Esophagus squamous epithelium (tissue), 5 donors: ENCODE measurements at regions not wholly inside any gene's neighbourhood (a gene's known extent, or its start where the extent isn't known, plus 50 kb on each side); places are given as distances from the start of the nearest gene placed in this dataset.

Experiments used
- DNase-seq: peaks from one replicate; lab custom pipeline; 2025; lab: John Stamatoyannopoulos, UW
- H3K27ac ChIP-seq, 4 donors: fragments of 200-600 bp; sonication (generic); one replicate each; pipeline ENCODE4 v1.5.1; 2016 to 2019; ENCODE audit warnings: mild to moderate bottlenecking in 1 of 4
- H3K27me3 ChIP-seq, 4 donors: fragments of 200-600 bp; sonication (generic); 1 replicate in 3 of 4; 2 replicates in 1 of 4; pipeline versions ENCODE4 v1.5.1 to v1.6.0; 2017 to 2021; ENCODE audit warnings: antibody characterized with exemption in 1 of 4
- H3K36me3 ChIP-seq, 3 donors: fragments of 200-600 bp; sonication (generic); one replicate each; pipeline ENCODE4 v1.5.1; 2016 to 2019
- H3K4me1 ChIP-seq, 3 donors: fragments of 200-600 bp; sonication (generic); one replicate each; pipeline ENCODE4 v1.5.1; 2017 to 2019
- H3K4me3 ChIP-seq, 4 donors: fragments of 200-600 bp; sonication (generic); 1 replicate in 3 of 4; 2 replicates in 1 of 4; pipeline ENCODE4 v1.5.1; 2016 to 2019; ENCODE audit warnings: mild to moderate bottlenecking in 2 of 4, moderate library complexity in 1 of 4
- H3K9me3 ChIP-seq, 3 donors: fragments of 200-600 bp; sonication (generic); one replicate each; pipeline ENCODE4 v1.5.1; 2016 to 2019
- POLR2A ChIP-seq, 4 donors: fragments of 450-650 bp; IDR thresholded peaks; one replicate each; pipeline ENCODE4 v1.6.1; 2017; ENCODE audit warnings: antibody characterized with exemption in 4 of 4, mild to moderate bottlenecking in 4 of 4, moderate library complexity in 3 of 4
- WGBS, 2 donors: methylation state at CpG; one replicate each; pipeline ENCODE4 v1.1.5; 2018; 5-methylcytosine and 5-hydroxymethylcytosine counted together
- intact Hi-C: fragments of 100-400 bp; cut with DNase I; formaldehyde crosslinking; loops from one replicate; pipeline ENCODE4 v1.15.0; 2022
- TF ChIP-seq, protein P1 (sequence below), 6 experiments: fragments of 450-650 bp in 4 of 6; fragments of 200-600 bp in 2 of 6; sonication (generic) in 2 of 6; IDR thresholded peaks; one replicate each; pipeline ENCODE4 v1.5.1; 2016 to 2019; ENCODE audit warnings: antibody characterized with exemption in 6 of 6, mild to moderate bottlenecking in 4 of 6, moderate library complexity in 4 of 6
- donor health status: DM: yes; HTN: yes; CAD: no.

GRCh38 chr7:32381024-32381601 lies 109.1 kb downstream of the LSM5 start:
- Histone ChIP-seq H3K9me3 (no peaks in the 10 kb centered on the region), H3K36me3 (no peaks in the 10 kb centered on the region), H3K4me3 (no peak overlapping the region), H3K4me1 (no peaks in the 10 kb centered on the region), H3K27ac (no peak overlapping the region), H3K27me3 (peaks cover 0 to 9% (median 0%) of the 10 kb centered on the region in 4 donors)
- no peak for DNase-seq
- intact Hi-C loops, result no loop called here
- TF ChIP-seq POLR2A (IDR thresholded peaks at IDR 0.05), result no peak
- TF ChIP-seq, protein P1, sequence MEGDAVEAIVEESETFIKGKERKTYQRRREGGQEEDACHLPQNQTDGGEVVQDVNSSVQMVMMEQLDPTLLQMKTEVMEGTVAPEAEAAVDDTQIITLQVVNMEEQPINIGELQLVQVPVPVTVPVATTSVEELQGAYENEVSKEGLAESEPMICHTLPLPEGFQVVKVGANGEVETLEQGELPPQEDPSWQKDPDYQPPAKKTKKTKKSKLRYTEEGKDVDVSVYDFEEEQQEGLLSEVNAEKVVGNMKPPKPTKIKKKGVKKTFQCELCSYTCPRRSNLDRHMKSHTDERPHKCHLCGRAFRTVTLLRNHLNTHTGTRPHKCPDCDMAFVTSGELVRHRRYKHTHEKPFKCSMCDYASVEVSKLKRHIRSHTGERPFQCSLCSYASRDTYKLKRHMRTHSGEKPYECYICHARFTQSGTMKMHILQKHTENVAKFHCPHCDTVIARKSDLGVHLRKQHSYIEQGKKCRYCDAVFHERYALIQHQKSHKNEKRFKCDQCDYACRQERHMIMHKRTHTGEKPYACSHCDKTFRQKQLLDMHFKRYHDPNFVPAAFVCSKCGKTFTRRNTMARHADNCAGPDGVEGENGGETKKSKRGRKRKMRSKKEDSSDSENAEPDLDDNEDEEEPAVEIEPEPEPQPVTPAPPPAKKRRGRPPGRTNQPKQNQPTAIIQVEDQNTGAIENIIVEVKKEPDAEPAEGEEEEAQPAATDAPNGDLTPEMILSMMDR (IDR thresholded peaks at IDR 0.05), result no peak
- WGBS, 2 donors, result 78 to 88% methylated on average over 3 of the region's 4 CpGs

DNA sequence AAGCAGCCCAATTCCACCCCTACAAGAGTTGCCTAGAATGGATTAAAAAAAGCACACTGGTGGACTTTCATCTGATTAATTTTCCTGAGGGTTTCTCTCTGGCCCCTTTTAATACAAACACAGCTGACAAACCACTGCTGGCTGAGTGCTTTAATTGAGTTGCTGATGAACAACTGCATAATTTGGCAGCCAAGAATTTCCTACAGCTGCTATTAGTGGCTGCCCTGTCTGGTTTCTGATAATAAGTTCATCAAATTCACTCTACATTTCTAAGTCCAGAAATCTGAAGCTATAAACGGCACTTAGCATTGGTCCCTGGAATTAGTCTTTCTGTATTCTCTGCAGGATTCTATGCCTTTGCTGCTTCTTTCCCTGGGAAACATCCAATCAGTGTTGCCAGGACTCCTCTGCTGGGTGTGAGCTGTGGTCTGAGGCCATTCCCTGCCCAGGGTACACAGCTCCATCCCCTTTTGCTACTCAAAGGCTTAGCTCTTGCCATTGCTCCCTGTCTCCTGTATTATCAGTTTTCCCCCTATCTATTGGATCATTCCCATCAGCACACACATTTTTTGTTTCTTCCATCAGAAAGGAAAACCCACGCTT lies 110.6 kb downstream of the LSM5 start:
- Histone ChIP-seq H3K27ac (no peak overlapping the region), H3K4me1 (no peaks in the 10 kb centered on the region), H3K27me3 (peaks cover 0 to 9% (median 0%) of the 10 kb centered on the region in 4 donors), H3K9me3 (no peaks in the 10 kb centered on the region), H3K4me3 (no peak overlapping the region), H3K36me3 (no peaks in the 10 kb centered on the region)
- 62% methylated on average over 2 of the region's 2 CpGs for WGBS, 2 donors
- DNase-seq, result no peak
- TF ChIP-seq POLR2A (IDR thresholded peaks at IDR 0.05), result no peak
- TF ChIP-seq, protein P1 (IDR thresholded peaks at IDR 0.05), result no peak
- intact Hi-C loops, result no loop called here

DNA sequence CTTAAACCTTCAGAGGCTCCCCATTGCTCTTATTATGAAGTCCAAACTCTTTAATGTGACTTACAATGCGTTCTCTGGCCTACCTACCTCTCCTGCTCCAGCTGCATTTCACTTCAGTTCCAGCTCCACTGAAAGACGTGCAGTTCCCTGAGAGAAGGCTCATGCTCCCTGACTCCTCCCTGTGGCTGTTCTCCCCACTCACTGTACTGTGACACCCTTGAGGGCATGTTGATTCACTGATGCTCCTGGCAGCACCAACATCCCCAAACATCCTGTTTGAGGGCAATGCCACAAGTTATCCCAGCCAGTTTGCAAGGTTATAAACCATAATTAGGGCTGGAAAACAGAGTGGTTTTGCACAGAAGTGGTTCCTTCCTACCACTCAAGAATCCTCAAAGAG lies 111.2 kb downstream of the LSM5 start:
- Histone ChIP-seq H3K4me1 (no peaks in the 10 kb centered on the region), H3K27me3 (peaks cover 0 to 9% (median 0%) of the 10 kb centered on the region in 4 donors), H3K9me3 (no peaks in the 10 kb centered on the region), H3K36me3 (no peaks in the 10 kb centered on the region), H3K27ac (no peak overlapping the region), H3K4me3 (no peak overlapping the region)
- intact Hi-C loops, result no loop called here
- no peak for DNase-seq
- WGBS, 2 donors, result 39 to 56% methylated on average over 2 of the region's 2 CpGs
- TF ChIP-seq POLR2A (IDR thresholded peaks at IDR 0.05), result no peak
- TF ChIP-seq, protein P1 (IDR thresholded peaks at IDR 0.05), result no peak

DNA sequence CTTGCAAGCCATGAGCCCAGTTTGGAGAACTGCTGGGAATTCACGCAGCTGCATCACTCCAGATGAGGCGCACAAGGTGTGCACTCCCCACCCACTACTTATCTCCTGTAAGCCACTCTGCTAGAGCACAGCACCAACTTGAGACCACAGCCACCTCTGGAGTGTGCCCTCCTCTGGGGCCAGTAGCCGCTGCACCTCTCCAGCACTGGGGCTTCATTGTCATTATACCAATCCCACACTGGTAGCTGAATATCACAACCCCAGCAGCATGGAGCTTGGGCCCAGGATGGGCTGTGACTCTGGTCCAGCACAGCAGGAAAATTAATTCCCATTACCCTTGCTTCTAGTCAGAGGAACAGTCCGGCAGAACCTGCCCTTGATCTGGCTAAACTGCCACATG lies 125.6 kb downstream of the LSM5 start:
- Histone ChIP-seq H3K27me3 (peaks cover 0 to 27% (median 0%) of the 10 kb centered on the region in 4 donors), H3K4me3 (no peak overlapping the region), H3K36me3 (no peaks in the 10 kb centered on the region), H3K9me3 (peaks cover 0 to 5% (median 0%) of the 10 kb centered on the region in 3 donors), H3K27ac (no peak overlapping the region), H3K4me1 (no peaks in the 10 kb centered on the region)
- WGBS, 2 donors, result 76 to 87% methylated on average over 3 of the region's 4 CpGs
- no peak for DNase-seq
- TF ChIP-seq, protein P1 (IDR thresholded peaks at IDR 0.05), result no peak
- no peak for TF ChIP-seq POLR2A (IDR thresholded peaks at IDR 0.05)
- intact Hi-C loops, result no loop called here

DNA sequence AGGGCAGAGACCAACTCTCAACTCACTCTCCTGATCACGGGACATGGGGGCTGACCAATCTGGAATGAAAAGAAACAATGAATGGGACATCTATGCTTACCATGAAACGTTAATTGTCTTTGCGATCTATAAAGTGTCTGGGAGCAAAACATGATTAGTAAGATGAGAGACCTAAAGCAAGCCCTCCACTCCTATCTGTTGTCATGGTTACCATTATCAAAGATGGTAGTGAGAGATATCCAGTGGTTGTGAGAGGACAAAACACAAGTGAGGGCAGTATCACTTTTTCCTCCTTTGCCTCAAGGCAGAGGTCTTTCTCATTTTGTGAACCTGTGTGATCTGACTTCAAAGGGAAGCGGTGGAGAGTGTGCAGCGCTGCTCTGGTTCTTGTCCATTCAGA lies 130.1 kb downstream of the LSM5 start:
- TF ChIP-seq POLR2A (IDR thresholded peaks at IDR 0.05), result no peak
- TF ChIP-seq, protein P1 (IDR thresholded peaks at IDR 0.05), result no peak
- Histone ChIP-seq H3K27me3 (peaks cover 0 to 27% (median 0%) of the 10 kb centered on the region in 4 donors), H3K36me3 (no peaks in the 10 kb centered on the region), H3K9me3 (no peaks in the 10 kb centered on the region), H3K4me3 (no peak overlapping the region), H3K27ac (no peak overlapping the region), H3K4me1 (no peaks in the 10 kb centered on the region)
- 81 to 93% methylated on average over 4 to 5 of the region's 5 CpGs for WGBS, 2 donors
- no peak for DNase-seq
- intact Hi-C loops, result no loop called here
